ENCODE measurements at regions not wholly inside any gene's neighbourhood (a gene's known extent, or its start where the extent isn't known, plus 50 kb on each side); places are given as distances from the start of the nearest gene placed in this dataset.

DNA sequence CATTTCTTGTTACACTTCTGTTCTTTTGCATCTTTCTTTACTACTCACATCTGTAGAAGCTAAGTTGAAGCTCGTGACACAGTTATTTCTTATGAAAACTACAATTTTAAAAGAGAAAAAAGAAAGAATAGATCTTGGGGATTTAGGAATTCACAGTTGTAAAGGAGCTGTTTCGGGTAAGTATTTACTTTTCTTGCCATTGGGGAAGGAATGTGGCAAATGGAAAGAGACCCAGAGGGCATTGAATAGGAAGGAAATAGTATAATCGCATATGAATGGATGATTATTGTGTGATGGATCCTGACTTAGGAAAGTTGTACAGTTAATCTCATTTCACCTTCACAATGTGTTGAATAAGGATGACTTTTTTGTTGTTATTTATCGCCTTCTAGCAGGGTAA lies 914.1 kb upstream of the CDH8 start:
- TF ChIP-seq, protein P1, sequence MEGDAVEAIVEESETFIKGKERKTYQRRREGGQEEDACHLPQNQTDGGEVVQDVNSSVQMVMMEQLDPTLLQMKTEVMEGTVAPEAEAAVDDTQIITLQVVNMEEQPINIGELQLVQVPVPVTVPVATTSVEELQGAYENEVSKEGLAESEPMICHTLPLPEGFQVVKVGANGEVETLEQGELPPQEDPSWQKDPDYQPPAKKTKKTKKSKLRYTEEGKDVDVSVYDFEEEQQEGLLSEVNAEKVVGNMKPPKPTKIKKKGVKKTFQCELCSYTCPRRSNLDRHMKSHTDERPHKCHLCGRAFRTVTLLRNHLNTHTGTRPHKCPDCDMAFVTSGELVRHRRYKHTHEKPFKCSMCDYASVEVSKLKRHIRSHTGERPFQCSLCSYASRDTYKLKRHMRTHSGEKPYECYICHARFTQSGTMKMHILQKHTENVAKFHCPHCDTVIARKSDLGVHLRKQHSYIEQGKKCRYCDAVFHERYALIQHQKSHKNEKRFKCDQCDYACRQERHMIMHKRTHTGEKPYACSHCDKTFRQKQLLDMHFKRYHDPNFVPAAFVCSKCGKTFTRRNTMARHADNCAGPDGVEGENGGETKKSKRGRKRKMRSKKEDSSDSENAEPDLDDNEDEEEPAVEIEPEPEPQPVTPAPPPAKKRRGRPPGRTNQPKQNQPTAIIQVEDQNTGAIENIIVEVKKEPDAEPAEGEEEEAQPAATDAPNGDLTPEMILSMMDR (IDR thresholded peaks at IDR 0.05; ENCODE audit: low read depth, low read length): no peak
- no peak for TF ChIP-seq POLR2A (IDR thresholded peaks at IDR 0.05; ENCODE audit: extremely low read depth, insufficient read length)
- TF ChIP-seq, protein P2, sequence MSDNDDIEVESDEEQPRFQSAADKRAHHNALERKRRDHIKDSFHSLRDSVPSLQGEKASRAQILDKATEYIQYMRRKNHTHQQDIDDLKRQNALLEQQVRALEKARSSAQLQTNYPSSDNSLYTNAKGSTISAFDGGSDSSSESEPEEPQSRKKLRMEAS (IDR thresholded peaks at IDR 0.05; ENCODE audit: low read depth, low read length): no peak
